Activated effector memory CD4-positive, alpha-beta T cell treated with Interleukin-2 at 50 U/mL for 16 hours (primary cell): ENCODE measurements at regions not wholly inside any gene's neighbourhood (a gene's known extent, or its start where the extent isn't known, plus 50 kb on each side); places are given as distances from the start of the nearest gene placed in this dataset.

Source experiments
- DNase-seq: peaks from one replicate; pipeline ENCODE4 v3.0.0-alpha.2; 2020

DNA sequence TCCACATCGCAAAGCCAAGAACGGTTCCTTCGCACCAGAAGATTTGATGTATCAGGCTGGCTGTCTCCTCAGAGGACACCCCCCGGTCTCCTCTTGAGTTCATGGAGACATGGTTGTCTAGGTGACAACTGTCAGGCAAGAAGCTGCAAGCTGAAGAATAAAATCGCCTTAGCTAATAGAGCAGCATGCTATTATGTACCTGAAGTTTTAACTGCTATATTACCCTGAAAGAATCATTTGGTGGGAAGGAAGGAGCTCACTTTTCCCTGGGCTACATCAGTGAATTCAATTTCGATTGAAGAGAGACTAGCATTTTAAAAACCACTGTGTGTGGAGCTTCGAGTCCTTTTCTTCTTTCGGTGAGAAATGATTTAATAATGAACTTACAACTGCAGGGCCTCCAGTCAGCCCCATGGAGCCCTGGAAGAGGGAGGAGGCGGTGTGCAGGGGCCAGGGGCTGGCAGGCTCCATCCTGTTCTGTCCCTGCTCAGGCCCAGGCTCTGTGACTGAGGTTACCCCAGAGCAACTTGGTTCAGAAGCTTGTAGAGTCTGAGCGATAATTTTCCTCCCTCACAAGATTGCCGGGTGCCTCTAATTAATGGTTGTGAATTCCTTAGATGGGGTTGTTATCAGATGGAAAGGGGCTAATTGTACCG, 191.3 kb downstream of the MID1IP1 start:
- no peak for DNase-seq

DNA sequence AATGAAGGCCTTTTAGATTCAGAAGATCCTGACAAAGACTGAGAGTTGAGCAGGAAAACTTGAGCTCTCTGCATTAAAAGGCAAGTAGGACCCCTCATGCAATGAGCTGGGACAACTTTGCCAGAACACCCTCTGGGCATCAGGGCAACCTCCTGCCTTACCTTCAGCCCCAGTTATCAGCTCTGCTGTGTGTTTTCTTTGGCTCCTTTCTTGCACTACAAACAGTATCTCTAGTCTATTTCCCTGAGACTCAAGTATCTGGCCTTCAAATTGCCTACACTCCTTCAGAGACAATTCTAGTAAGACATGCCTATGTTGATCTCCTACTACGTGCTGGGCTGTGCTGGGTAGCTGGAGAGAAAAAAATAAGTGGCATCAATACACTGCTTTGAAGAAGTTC, 192.2 kb downstream of the MID1IP1 start:
- no peak for DNase-seq

DNA sequence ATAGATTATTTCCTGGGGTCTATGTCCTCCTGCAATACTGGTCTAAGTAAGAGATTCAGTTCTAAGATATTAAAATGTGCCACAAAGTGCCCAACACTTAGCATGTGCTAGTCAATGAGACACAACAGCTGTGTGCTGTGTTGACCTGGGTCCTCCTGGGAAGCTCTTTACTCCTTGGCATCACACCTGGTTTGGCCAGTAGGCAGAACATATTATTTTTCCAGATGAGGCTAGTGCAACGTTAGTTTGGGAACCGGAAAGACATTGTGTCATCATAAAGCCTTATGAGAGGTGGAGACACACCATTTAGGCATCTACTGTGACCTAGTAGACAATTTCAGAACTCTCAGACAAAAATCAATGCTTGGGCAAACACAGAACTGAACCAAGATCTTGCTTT, 197.8 kb downstream of the MID1IP1 start:
- no peak for DNase-seq

DNA sequence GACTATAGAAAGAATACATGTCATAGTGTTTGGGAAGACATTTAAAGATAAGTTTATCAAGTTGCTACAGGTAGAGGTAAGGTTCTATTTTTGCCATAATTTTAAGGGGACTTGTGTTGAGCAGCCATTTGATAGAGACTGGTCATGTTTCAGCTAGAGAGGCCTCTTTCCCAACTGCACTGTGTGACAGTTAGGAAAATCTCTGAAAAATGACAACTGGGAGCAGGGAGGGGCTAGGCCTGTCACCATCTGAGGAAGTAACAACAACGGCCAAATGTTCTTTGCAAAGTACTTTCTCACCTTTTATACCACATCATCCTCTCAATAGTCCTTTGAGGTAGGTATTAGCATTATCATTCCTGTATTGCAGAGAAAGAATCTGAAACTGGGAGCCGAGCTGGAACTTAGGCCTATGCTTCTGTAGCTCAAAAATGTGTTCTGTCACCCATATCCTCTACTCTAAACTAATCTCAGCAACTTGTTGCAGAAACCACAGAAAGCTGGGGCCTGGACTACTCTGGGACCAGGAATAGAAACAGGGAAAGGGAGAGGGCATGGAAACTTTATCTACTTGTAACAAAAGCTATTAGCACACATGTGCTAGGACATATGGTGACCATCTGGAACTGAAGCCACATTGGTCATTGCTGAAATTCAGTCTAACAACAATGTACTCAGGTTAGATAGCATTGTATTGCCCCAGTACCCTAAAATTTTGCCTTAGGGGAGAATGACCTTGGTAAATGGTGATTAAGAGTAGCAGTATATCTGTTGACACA, 198.9 kb downstream of the MID1IP1 start:
- no peak for DNase-seq

DNA sequence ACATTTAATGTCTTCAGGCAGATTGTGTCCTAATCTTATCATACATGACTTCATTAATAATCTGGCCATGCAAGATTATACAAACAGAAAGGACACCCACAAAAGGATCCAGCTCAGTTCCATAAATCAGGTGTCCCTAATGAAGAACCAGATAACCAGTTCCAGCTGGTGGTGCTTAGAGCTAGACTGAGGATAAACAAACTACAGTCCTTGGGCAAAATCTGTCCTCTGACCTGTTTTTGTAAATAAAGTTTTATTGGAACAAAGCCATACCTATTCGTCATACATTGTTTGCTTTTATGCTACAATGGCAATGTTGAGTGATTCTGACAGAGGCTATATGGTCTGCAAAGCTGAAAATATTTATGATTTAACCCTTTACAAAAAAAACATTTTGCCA, 199.5 kb downstream of the MID1IP1 start:
- DNase-seq = no peak

DNA sequence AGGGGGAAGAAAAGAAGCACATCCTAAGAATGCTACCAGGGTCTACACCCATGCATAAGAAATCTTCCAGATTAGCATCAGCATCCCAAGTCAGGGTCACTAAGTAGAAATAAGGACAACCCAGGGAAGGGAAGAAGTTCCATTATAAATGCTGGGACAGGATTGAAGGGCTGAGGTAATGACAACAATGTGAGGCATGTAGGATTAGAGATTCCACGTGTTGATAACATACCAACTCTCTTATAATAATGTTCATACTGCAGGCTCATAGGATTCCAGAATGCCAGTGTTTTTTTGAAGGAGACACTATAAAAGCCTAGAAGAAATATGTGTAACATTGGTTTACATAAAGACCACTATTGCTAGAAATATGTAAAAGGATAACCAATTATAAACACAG, 201.2 kb downstream of the MID1IP1 start:
- no peak for DNase-seq

DNA sequence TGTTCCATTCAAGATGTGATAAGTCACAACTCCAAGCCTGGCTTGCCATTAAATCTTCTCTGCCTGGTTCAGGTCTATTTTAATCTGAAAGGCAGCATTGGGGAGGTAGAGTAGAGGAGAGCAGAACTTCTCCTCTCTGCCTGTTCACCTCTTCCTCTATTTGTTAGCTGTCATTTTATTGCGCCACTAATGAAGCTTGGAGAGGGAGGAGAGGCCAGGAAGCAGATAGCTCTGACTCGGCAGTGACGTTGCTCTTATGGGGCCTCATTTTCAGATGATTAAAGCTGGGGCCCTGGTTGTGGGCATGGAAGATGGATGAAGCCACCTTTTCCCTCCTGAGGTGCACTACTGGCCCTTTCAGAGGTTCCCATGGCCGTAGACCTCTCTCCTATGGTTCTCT, 207.3 kb downstream of the MID1IP1 start:
- DNase-seq = no peak

DNA sequence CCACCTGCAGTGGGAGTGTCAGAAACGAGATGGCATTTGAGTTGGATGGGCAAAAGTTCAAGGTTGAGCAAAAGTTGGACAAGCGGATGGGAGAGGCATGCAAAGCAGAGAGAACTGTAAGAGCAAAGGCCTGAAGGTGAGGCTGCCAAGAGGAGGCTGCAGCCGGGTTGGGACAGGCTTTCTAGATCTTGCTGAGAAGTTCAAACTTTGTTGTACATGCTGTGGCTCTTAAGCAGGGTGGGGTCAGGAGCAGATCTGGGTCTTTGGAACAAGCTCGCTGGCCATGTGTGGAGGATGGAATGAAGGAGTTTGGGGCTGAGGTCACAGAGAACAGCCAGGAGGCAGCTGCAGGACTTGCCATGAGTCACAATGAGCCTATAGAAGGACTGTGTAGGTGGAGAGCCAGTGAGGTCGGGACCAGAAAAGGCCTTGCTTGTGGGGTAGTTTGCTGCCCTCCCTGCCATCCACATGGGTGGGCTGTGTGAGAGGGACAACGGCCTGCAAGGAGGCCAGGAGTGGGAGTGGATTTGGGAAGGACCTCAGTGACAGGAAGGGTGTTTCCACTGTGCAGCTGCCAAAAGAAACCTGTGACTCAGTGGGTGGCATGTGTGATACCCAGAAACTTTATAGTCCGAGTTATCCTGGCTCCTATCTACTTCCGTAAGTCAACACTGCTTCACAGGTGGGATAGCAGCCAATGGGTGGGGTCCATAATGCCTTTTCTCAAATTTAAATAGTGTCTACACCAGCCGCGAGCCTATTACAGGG, 210.4 kb downstream of the MID1IP1 start:
- DNase-seq = no peak

DNA sequence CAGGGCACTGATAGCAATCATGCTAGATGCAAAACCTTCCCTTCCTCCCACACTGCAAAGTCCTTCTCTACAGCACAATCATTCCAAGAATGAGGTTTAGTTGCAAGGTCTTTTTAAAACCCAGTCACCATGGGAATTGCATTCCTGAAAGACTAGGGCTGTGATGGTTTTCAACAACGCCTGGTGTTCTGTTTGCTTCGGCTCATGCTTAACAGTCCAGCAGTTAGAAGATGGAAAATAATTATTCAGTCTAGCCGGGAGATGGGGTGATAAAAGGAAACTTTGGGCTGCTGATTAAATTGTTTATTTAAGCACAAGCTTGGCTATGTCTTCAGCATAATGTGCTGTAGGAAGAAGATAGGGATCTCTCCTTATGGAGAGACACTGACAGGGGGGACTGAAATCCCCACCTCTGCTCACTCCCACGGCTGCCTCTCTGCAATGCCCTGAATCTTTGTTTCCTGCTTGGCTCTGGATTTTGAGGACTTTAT, 211.4 kb downstream of the MID1IP1 start:
- no peak for DNase-seq

DNA sequence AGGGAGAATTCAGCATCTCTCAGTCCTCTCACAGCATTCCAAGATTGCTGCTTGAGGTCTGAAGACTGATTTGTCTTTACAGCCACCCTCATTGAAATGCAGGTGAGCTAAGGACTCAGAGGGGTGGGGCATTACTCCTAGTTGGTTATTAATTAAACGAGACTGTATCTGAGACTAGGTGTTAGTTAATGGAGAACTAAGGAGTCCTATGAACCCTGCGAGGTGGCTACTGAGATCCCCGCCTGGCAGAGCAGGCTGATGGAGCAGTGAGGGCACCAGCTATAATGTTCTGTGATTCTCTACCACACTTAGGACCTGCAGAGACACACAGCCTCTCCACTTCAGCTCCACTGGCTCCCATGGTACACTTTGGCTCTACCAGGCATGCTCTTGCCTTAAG, 215.3 kb downstream of the MID1IP1 start:
- no peak for DNase-seq

DNA sequence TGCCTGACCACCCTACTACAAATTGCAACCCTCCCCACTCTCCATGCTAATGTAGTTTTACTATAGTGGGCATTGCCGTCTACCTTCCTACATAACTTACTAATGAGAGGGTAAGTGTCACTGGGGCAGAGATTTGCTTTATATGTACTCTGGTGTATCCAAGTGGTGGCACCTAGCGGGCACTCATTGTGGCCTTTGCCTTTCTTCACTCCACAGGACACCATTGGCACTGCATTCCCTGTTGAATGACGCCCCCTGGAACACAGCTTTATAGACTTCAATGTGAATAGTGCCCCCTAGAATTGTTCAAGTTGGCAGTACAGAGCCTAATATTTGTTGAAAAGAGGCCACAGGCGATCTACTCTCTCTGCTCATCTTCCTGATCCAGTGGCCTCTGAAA, 215.8 kb downstream of the MID1IP1 start:
- DNase-seq = no peak

DNA sequence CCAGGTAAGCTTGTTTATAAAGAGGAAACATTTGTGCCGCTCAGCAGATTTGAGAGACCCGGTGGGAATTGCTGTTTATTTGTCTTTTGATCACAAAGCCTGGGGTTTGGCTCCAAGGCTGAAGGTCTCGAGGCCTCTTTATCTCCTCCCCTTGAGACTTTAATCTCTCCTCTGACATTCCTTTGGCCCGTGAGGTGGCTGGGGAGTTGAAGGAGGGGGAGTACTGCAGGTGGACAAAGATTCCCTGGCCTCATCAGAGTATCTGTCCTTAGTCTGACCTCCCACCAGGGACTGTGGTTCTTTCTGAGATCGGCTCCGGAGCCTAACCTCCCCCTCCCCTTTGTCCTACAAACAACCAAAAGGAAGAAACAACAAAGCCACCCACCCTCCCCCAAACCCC, 216.5 kb downstream of the MID1IP1 start:
- DNase-seq = no peak

DNA sequence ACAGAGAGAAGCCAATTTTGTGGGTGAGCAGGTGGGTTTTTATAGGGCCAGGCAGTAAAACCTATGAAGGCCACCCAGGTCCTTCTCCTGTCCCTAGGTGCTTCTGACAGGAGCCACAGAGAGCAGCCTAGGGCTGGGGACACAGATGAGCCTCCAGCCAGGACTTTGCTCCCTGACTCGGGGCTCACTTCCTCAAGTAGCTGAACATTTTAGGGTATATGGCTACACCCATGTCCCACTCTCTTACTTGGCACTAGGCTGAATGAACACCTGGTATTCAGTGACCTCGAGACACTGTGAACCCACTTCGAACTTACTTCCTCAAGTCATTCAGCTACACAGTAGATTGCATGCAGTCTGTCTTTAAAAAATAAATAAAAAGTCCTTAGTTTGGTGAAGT, 217.3 kb downstream of the MID1IP1 start:
- no peak for DNase-seq

DNA sequence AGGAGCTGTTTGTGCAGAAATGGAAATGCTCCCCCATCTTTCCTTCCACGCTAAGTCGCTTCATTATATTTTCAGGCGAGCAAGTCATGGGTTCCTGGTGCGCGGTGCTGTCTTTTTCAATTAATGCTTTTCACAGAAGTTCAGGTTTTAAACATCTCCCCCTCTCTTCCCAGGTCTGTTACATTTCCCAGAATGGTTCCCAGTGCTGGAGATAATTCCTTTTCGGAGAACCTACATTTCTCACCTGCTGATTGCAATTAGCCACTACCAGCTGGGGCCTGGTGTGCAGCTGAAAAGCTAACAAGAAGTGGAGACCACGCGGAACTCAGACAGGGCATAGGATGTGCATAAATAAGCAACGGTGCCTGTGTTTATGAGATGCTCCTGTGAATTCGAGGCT, 217.8 kb downstream of the MID1IP1 start:
- DNase-seq = no peak

DNA sequence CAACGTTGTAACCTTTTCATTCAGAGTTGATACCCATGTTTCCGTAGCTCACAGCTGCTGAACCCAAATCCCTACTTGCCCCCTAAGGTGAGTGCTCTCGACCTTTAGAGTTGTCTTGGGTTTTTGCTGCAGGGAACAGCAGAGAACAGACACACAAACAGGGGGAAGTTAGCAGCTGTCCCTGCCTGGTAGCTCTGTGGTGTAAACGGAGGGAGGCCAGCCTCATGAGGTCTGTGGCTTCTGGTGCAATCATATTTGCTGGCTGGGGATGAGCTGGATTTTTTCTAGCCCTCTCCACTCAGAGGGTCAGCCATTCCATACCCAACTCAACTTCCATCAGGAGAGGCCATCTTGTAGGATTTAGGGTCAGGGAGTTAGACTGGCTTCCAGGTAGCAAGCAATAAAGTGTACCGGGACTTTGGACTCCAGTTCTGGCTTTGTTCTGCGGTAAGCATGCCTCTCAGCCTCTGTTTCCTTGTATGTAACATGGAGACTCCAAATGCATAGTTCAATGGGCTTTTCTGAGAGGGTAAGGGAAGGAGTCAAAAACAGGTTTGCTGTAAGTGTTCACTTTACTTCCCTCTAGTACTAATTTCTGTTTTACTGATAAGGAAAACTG, 218.9 kb downstream of the MID1IP1 start:
- DNase-seq = no peak

DNA sequence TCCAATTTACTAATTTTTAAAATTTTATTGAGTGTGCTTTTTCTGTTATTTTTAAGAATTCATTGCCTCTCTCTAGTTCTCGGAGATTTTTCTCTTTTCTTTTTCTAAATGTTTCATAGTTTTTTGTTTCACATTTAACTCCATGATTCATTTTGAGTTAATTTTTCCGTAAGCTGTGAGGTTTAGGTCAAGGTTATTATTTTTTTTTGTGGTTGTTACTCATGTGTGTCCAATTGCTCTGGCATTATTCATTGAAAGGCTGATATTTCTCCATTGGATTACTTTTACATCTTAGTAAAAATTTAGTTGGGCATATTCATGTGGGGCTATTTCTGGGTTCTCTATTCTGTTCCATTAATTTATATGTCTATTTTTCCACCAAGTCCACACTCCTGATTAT, 220.8 kb downstream of the MID1IP1 start:
- no peak for DNase-seq

DNA sequence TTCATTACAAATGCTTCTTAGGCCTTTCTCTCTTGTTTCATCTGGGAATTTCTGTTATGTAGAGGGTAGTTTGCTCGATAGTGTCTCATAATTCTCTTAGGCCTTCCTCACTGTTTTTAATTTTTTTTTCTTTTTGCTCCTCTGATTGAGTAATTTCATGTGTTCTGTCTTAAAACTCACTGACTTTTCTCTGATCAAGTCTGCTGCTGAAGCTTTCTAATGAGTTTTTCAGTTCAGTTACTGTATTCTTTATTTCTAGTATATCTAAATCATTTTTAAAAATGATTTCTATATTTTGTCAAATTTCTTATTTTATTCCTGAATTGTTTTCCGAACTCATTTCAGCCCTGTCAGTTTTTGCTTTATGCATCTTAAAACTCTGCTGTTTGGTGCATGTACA, 228.0 kb downstream of the MID1IP1 start:
- DNase-seq = no peak

DNA sequence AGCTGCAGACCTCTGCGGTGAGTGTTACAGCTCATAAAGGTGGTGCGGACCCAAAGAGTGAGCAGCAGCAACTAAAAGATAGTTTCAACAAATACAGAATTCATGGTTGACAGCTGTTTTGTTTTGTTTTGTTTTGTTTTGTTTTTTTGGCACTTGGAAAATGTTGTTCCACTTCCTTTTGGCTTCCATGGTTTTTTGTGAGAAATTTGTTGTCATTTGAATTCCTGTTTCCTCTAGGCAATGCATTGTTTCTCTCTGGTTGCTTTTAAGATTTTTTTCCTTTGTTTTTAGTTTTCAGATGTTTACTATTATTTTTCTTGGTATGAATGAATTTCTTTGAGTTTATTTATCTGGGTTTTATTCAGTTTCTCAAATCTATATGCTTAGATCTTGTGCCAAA, 229.4 kb downstream of the MID1IP1 start:
- no peak for DNase-seq

DNA sequence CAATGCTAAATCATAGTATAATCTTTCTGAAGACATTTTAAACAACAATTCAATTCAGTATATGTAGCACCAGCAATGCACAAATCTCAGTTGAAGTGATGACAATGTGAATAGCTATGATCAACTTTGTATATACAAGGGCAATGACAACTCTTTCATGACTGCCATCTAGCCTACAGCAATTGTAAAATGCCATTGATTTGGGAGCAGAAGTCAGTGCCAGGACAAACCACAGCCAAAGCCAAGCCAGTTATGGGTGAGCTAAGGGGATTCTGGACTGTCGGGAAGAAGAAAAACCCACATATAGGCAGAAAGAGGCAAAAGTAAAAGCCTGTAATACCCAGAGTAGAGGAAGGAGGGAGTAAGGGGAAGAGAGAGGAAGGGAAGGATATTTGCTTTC, 238.6 kb downstream of the MID1IP1 start:
- DNase-seq = no peak

DNA sequence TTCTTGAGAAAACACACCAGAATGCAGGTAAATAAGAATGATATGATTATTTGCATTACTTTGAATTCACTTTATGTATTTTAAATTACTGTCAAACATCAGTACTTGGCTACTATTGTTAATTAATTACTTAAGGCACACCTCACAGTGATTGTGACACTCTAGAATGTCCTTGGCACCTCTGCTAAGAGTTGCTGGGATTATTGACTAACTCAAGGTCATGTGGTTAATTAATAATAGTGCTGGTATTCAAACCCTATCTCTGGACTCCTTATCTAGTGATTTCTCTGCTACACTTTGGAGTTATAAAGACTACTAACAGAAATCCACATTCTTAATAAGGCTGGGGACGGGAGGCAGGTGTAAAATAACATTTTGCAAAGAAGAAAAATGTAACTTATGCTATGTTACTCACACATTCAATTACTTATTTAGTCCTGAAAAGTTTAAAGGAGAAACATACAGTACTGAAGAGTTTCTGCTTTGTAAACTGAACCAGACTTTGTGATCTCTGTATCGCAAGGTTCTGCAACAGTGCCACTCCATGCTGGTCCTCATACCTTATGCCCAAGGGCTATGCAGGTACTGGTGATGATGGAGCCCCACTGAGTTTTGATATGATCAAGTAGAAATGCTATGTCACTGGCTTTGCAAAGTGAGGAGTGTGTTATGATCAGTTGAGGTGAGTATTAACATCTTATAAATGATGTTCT, 242.7 kb downstream of the MID1IP1 start:
- DNase-seq = no peak

DNA sequence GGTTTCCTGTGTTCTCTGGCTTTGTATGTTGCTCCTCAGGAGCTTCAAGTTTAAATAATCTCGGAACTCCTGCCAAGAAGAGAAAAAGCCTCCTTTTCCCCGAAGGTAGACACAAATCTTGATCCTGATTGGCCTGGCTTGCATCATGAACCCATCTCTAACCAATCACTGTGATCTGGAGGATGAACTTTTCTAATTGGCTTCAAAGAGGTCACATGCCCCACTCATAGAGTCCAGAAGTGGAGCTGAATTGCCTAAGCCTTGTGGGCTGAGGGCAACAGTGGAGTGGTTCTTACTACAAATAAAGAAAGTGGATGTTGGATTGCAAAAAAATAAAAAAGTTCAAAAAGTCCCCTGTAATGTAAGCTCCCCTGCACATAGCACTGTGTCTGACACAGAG, 245.9 kb downstream of the MID1IP1 start:
- DNase-seq = no peak

DNA sequence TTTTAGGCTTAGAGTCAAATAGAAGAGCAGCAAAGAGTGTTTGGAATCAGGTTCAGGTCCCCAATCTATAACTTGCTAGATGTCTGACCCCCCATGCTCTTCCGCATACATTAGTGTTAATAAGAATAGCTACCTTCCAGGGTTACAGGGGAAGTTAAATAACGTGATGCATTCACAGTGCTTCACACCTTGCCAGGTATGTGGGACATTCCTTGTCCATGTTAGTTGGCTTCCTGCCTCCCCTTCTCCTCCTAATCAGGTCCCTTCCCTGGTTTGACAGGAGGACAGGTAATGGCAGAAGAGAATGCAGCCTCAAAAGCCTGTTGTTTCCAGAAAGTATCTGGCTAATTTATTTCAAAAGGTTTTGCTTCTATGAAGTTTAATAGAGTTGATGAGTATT, 248.7 kb downstream of the MID1IP1 start:
- DNase-seq = no peak

DNA sequence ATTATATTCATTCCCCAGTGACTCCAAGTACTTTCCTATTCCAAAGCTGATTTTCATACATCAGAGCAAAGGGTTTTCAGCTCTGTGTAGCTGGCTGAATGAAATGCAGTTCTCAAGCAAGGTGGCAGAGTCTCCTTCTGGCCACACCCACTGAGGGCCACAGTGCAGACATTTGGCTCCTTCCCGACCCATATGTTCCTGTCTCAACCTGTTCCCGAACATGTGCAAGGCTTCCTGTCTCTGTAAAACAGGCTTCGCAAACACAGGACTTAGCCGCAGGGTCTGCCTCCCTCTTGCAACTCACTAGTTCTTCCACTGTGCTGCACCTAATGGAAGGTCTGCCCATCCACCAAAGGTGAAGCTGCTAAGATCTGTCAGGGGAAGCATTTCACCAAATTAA, 249.2 kb downstream of the MID1IP1 start:
- DNase-seq = no peak
